AG04449 (cell line): ENCODE measurements at regions not wholly inside any gene's neighbourhood (a gene's known extent, or its start where the extent isn't known, plus 50 kb on each side); places are given as distances from the start of the nearest gene placed in this dataset.

ENCODE experiments used
- CTCF ChIA-PET: fragments of 350-600 bp; formaldehyde crosslinking; extraction: SDS; loops from one replicate; lab custom pipeline; 2021; ENCODE audit warnings: antibody characterized with exemption; lab: Yijun Ruan, JAX
- POLR2A ChIA-PET: fragments of 400-600, 350-600 bp; formaldehyde crosslinking; extraction: SDS; loops from one replicate; lab custom pipeline; 2020; ENCODE audit warnings: antibody characterized with exemption, inconsistent platforms; lab: Yijun Ruan, JAX
- DNase-seq: peaks from one replicate; pipeline ENCODE4 v3.0.0-alpha.2; 2010; ENCODE audit warnings: low read depth, low spot score
- H3K4me3 ChIP-seq: 2 replicates; pipeline ENCODE4 v1.5.1; 2011; ENCODE audit warnings: low read depth, mild to moderate bottlenecking, control low read depth, low read length
- CTCF ChIP-seq: IDR thresholded peaks from one replicate; pipeline ENCODE4 v1.5.1; 2011; ENCODE audit warnings: mild to moderate bottlenecking, moderate library complexity, low read length, control low read depth, inconsistent platforms; ENCODE audit not compliant: insufficient read depth; ENCODE audit errors: missing control alignments

DNA sequence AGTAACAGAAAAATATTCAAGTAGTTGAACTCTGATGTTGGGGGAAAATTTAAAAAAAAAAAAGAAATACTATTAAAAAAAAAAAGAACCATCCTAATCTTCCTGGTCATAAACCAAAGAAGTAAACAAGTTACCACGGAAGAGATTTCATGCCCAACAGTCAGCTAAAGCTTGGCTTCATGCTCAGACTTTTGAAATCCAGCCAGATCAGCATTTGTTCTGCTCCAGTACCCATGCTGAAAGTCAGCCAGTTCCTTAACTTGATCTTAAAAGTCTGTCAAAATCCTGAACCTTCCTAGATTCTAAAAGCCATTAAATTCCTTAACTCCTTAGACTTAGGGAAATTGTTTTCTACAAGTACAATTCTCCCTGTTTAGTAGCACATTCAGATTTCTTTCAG, 908.7 kb upstream of the CDH9 start:
- ChIA-PET POLR2A (no interaction called here), CTCF (no interaction called here)
- no peak overlapping the region for H3K4me3 ChIP-seq
- no peak for TF ChIP-seq CTCF
- no peak for DNase-seq

DNA sequence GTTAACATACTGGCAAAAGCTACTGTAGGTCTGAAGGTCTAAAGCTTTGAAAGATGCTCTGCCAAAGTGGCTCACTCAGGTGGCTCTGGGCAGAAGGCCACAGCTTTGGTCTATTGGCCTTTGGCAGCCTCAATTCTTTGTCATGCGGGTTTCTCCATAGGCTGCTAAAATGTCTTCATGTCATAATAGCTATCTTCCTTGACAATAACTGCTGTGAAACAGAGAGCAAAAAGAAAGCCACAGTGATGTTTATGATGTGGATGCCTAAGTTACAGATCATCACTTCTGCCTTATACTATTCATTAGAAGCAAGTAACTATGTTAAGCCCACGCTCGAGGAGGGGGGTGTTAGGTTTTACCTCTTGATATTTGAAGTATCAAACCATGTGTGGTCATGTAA, 906.1 kb upstream of the CDH9 start:
- H3K4me3 ChIP-seq, result no peak overlapping the region
- no peak for TF ChIP-seq CTCF
- DNase-seq, result no peak
- ChIA-PET POLR2A (no interaction called here), CTCF (no interaction called here)

- no peak for TF ChIP-seq CTCF
- H3K4me3 ChIP-seq, result no peak overlapping the region
- no peak for DNase-seq
- CTCF ChIA-PET, result no interaction called here
- POLR2A ChIA-PET, result no interaction called here
Observed at GRCh38 chr5:27938989-27939388, 900.6 kb upstream of the CDH9 start.

- H3K4me3 ChIP-seq, result no peak overlapping the region
- no peak for DNase-seq
- POLR2A ChIA-PET, result no interaction called here
- TF ChIP-seq CTCF, result no peak
- CTCF ChIA-PET, result no interaction called here
Observed at GRCh38 chr5:27928060-27928459, 889.7 kb upstream of the CDH9 start.

DNA sequence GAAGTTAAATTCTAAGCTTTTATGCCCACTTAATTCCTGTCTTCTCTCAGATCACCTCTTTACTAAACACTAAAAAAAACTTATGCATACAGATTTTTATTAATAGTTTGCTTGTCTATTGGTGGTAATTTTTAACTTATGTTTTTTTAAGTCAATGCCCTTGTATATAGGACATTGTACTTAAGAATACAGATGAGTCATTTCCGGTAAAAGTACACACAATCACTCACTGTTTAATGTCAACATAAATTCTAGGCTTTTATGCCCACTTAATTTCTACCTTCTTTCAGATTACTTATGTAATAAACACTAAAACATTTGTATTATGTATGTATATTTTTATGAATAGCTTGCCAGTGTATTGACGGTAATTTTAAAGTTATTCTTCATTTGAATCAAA, 872.8 kb upstream of the CDH9 start:
- no peak for DNase-seq
- CTCF ChIA-PET, result no interaction called here
- TF ChIP-seq CTCF, result no peak

GRCh38 chr5:27908341-27908740, 870.0 kb upstream of the CDH9 start:
- CTCF ChIA-PET, result no interaction called here
- POLR2A ChIA-PET, result no interaction called here
- TF ChIP-seq CTCF, result no peak
- DNase-seq, result no peak
- no peak overlapping the region for H3K4me3 ChIP-seq

More for the DNA sequence above, 872.8 kb upstream of the CDH9 start:
- H3K4me3 ChIP-seq, result no peak overlapping the region
- POLR2A ChIA-PET, result no interaction called here
